ENCODE measurements at regions not wholly inside any gene's neighbourhood (a gene's known extent, or its start where the extent isn't known, plus 50 kb on each side); places are given as distances from the start of the nearest gene placed in this dataset.

DNA sequence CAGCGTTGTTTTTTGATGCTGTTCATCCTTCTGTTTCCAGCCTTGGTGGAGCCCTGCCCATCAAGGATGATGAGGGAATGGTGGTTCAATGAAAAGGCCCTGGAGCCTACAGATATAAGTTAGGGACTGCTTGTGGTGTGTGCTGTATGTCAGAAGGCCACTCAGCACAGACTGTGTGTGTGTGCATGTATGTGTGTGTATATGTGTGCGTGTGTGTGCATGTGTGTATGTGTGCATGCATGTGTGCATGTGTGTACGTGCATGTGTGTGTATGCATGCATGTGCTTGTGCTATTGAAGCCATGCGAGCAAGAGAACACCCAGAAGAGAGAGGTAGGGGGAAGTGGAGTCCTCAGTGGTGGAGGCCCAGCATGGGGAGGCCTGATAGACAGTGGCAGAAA, 304.9 kb downstream of the CYP26B1 start:
- Mint-ChIP-seq H3K4me3 (no peak overlapping the region), H3K27me3 (ENCODE audit: insufficient read depth, low read depth, poor library complexity) (peaks cover 2% of the 10 kb centered on the region), H3K36me3 (ENCODE audit: low read depth) (no peaks in the 10 kb centered on the region), H3K27ac (no peak overlapping the region), H3K4me1 (no peaks in the 10 kb centered on the region), H3K9me3 (no peaks in the 10 kb centered on the region; the same call in 2 of the 3 replicates)
- H4K20me1 ChIP-seq (replicated peaks; ENCODE audit: insufficient read depth) = no peaks in the 10 kb centered on the region
- no peaks in the 10 kb centered on the region for H3K36me3 ChIP-seq (ENCODE audit: insufficient read depth)
- ATAC-seq = no peak
- no peak overlapping the region for H3K4me3 ChIP-seq
- no peaks in the 10 kb centered on the region for H3K27me3 ChIP-seq (ENCODE audit: insufficient read depth)
- H3K79me2 ChIP-seq (replicated peaks; ENCODE audit: insufficient read depth) = no peaks in the 10 kb centered on the region
- H3K4me1 ChIP-seq (ENCODE audit: insufficient read depth) = no peaks in the 10 kb centered on the region
- no peak overlapping the region for H3K27ac ChIP-seq (ENCODE audit: low read depth)
- H3K4me2 ChIP-seq = no peak overlapping the region
- TF ChIP-seq ZNF331 (CRISPR knock-in tag; IDR thresholded peaks at IDR 0.05; ENCODE audit: low read depth) (no peak), EZH2 (IDR thresholded peaks at IDR 0.05; ENCODE audit: low read depth, unreplicated experiment) (no peak), ZNF114 (CRISPR knock-in tag; IDR thresholded peaks at IDR 0.05) (no peak)
- TF ChIP-seq, protein P1, sequence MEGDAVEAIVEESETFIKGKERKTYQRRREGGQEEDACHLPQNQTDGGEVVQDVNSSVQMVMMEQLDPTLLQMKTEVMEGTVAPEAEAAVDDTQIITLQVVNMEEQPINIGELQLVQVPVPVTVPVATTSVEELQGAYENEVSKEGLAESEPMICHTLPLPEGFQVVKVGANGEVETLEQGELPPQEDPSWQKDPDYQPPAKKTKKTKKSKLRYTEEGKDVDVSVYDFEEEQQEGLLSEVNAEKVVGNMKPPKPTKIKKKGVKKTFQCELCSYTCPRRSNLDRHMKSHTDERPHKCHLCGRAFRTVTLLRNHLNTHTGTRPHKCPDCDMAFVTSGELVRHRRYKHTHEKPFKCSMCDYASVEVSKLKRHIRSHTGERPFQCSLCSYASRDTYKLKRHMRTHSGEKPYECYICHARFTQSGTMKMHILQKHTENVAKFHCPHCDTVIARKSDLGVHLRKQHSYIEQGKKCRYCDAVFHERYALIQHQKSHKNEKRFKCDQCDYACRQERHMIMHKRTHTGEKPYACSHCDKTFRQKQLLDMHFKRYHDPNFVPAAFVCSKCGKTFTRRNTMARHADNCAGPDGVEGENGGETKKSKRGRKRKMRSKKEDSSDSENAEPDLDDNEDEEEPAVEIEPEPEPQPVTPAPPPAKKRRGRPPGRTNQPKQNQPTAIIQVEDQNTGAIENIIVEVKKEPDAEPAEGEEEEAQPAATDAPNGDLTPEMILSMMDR (conservative IDR thresholded peaks at IDR 0.05; ENCODE audit: low read depth in 2 of 2) = no peak
- TF ChIP-seq, protein P2, sequence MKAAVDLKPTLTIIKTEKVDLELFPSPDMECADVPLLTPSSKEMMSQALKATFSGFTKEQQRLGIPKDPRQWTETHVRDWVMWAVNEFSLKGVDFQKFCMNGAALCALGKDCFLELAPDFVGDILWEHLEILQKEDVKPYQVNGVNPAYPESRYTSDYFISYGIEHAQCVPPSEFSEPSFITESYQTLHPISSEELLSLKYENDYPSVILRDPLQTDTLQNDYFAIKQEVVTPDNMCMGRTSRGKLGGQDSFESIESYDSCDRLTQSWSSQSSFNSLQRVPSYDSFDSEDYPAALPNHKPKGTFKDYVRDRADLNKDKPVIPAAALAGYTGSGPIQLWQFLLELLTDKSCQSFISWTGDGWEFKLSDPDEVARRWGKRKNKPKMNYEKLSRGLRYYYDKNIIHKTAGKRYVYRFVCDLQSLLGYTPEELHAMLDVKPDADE (IDR thresholded peaks at IDR 0.05) = no peak
- H3K9me2 ChIP-seq (ENCODE audit: insufficient read depth) = no peaks in the 10 kb centered on the region; the same call in 1 of the 2 replicates
- no peak overlapping the region for H2AFZ ChIP-seq
- no peaks in the 10 kb centered on the region for H3F3A ChIP-seq (replicated peaks; ENCODE audit: low read depth)
- no peak for DNase-seq (ENCODE audit: low spot score)

DNA sequence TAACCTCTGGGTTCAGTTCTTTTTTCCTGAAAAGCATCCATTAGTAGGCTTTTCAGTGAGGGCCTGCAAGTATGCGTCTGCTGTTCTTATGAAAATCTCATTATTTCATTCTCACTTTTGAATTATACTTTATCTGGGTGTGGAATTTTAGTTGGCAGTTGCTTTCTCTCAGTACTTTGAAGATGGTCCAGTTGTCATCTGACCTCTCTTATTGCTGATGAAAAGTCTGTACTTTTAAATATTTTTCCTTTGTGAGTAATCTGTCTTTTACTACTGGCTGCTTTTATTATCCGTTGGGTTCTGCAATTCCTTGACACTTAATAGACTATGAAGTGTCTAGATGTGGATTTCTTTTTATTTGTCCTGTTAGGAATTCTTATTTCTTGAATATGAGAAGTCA, 307.8 kb downstream of the CYP26B1 start:
- H3K4me3 ChIP-seq = no peak overlapping the region
- no peak overlapping the region for H2AFZ ChIP-seq
- no peaks in the 10 kb centered on the region for H3K79me2 ChIP-seq (replicated peaks; ENCODE audit: insufficient read depth)
- Mint-ChIP-seq H3K4me3 (no peak overlapping the region), H3K4me1 (no peaks in the 10 kb centered on the region), H3K9me3 (no peaks in the 10 kb centered on the region; the same call in 2 of the 3 replicates), H3K27me3 (ENCODE audit: insufficient read depth, low read depth, poor library complexity) (peaks cover 2% of the 10 kb centered on the region), H3K27ac (no peak overlapping the region), H3K36me3 (ENCODE audit: low read depth) (no peaks in the 10 kb centered on the region)
- no peaks in the 10 kb centered on the region for H3K36me3 ChIP-seq (ENCODE audit: insufficient read depth)
- no peaks in the 10 kb centered on the region for H3K27me3 ChIP-seq (ENCODE audit: insufficient read depth)
- no peak for DNase-seq (ENCODE audit: low spot score)
- no peaks in the 10 kb centered on the region for H3F3A ChIP-seq (replicated peaks; ENCODE audit: low read depth)
- H3K27ac ChIP-seq (ENCODE audit: low read depth) = no peak overlapping the region
- no peak for ATAC-seq
- H4K20me1 ChIP-seq (replicated peaks; ENCODE audit: insufficient read depth) = no peaks in the 10 kb centered on the region
- no peaks in the 10 kb centered on the region; the same call in 1 of the 2 replicates for H3K9me2 ChIP-seq (ENCODE audit: insufficient read depth)
- TF ChIP-seq, protein P3, sequence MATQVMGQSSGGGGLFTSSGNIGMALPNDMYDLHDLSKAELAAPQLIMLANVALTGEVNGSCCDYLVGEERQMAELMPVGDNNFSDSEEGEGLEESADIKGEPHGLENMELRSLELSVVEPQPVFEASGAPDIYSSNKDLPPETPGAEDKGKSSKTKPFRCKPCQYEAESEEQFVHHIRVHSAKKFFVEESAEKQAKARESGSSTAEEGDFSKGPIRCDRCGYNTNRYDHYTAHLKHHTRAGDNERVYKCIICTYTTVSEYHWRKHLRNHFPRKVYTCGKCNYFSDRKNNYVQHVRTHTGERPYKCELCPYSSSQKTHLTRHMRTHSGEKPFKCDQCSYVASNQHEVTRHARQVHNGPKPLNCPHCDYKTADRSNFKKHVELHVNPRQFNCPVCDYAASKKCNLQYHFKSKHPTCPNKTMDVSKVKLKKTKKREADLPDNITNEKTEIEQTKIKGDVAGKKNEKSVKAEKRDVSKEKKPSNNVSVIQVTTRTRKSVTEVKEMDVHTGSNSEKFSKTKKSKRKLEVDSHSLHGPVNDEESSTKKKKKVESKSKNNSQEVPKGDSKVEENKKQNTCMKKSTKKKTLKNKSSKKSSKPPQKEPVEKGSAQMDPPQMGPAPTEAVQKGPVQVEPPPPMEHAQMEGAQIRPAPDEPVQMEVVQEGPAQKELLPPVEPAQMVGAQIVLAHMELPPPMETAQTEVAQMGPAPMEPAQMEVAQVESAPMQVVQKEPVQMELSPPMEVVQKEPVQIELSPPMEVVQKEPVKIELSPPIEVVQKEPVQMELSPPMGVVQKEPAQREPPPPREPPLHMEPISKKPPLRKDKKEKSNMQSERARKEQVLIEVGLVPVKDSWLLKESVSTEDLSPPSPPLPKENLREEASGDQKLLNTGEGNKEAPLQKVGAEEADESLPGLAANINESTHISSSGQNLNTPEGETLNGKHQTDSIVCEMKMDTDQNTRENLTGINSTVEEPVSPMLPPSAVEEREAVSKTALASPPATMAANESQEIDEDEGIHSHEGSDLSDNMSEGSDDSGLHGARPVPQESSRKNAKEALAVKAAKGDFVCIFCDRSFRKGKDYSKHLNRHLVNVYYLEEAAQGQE (IDR thresholded peaks at IDR 0.05; ENCODE audit: unreplicated experiment) = no peak
- TF ChIP-seq ZNF114 (CRISPR knock-in tag; IDR thresholded peaks at IDR 0.05) = no peak
- no peak for TF ChIP-seq POLR2AphosphoS5 (IDR thresholded peaks at IDR 0.05; ENCODE audit: low read depth)
- no peak for TF ChIP-seq JUNB (IDR thresholded peaks at IDR 0.05; ENCODE audit: unreplicated experiment)
- no peak for TF ChIP-seq STAT1 (IDR thresholded peaks at IDR 0.05; ENCODE audit: unreplicated experiment)
- H3K4me1 ChIP-seq (ENCODE audit: insufficient read depth) = no peaks in the 10 kb centered on the region
- no peak overlapping the region for H3K4me2 ChIP-seq
